ENCODE measurements at regions not wholly inside any gene's neighbourhood (a gene's known extent, or its start where the extent isn't known, plus 50 kb on each side); places are given as distances from the start of the nearest gene placed in this dataset.

GRCh38 chr5:143970159-143970558, 158.2 kb downstream of the HMHB1 start:
- H4K5ac ChIP-seq (ENCODE audit: insufficient read length, low read depth, low read length) = no peak overlapping the region
- H3K27ac ChIP-seq (ENCODE audit: insufficient read length, low read depth, low read length) = no peak overlapping the region
- H3K56ac ChIP-seq (ENCODE audit: insufficient read length, low read depth, low read length) = no peak overlapping the region
- no peak overlapping the region for H4K91ac ChIP-seq (ENCODE audit: insufficient read length, low read depth, low read length)
- no peaks in the 10 kb centered on the region for H3K36me3 Mint-ChIP-seq (ENCODE audit: insufficient read depth in 1 of 3, low read depth in 3 of 3)
- no peaks in the 10 kb centered on the region for H3K23me2 ChIP-seq (ENCODE audit: insufficient read length, low read depth, low read length, poor library complexity, severe bottlenecking)
- no peaks in the 10 kb centered on the region; a peak in 2 of 5 replicates for H3K9me3 Mint-ChIP-seq
- H3K23ac ChIP-seq (ENCODE audit: insufficient read length, low read depth, low read length) = no peak overlapping the region
- H3K4me3 Mint-ChIP-seq = no peak overlapping the region
- H3T11ph ChIP-seq (ENCODE audit: low read length) = no peak overlapping the region
- no peak overlapping the region for H2BK5ac ChIP-seq (ENCODE audit: insufficient read length, low read length)
- H3K79me2 ChIP-seq (ENCODE audit: insufficient read depth, low read length) = no peaks in the 10 kb centered on the region
- H3K4me2 ChIP-seq (ENCODE audit: insufficient read depth, insufficient read length, low read length) = no peak overlapping the region
- no peaks in the 10 kb centered on the region for H4K20me1 ChIP-seq (ENCODE audit: control insufficient read depth, insufficient read depth, insufficient read length)
- H3K4ac ChIP-seq (ENCODE audit: low read depth, low read length) = no peak overlapping the region
- H2BK20ac ChIP-seq (ENCODE audit: low read depth, low read length, poor library complexity, severe bottlenecking) = no peak overlapping the region
- H3K18ac ChIP-seq (ENCODE audit: insufficient read length, low read depth, low read length) = no peak overlapping the region
- no CpG with 5 or more reads among the region's 3 CpGs for WGBS (ENCODE audit: extremely low coverage, insufficient read length, low lambda C conversion rate)
- no peak overlapping the region for H3K14ac ChIP-seq (ENCODE audit: insufficient read depth, low read length)
- no peak overlapping the region for H2AK5ac ChIP-seq (ENCODE audit: insufficient read length, low read length)
- H2BK120ac ChIP-seq (ENCODE audit: low read depth, low read length, poor library complexity, severe bottlenecking) = no peak overlapping the region
- H4K8ac ChIP-seq (replicated peaks; ENCODE audit: insufficient read length, low read depth, low read length) = no peak overlapping the region
- no peak overlapping the region for H2BK15ac ChIP-seq (ENCODE audit: low read depth, low read length)
- H3K4me1 Mint-ChIP-seq = peaks cover 0 to 7% of the 10 kb centered on the region in 2 experiments; a peak in 1 of 4 replicates
- no peaks in the 10 kb centered on the region for H3K27me3 ChIP-seq (ENCODE audit: insufficient read depth, low read length)
- TF ChIP-seq, protein P1, sequence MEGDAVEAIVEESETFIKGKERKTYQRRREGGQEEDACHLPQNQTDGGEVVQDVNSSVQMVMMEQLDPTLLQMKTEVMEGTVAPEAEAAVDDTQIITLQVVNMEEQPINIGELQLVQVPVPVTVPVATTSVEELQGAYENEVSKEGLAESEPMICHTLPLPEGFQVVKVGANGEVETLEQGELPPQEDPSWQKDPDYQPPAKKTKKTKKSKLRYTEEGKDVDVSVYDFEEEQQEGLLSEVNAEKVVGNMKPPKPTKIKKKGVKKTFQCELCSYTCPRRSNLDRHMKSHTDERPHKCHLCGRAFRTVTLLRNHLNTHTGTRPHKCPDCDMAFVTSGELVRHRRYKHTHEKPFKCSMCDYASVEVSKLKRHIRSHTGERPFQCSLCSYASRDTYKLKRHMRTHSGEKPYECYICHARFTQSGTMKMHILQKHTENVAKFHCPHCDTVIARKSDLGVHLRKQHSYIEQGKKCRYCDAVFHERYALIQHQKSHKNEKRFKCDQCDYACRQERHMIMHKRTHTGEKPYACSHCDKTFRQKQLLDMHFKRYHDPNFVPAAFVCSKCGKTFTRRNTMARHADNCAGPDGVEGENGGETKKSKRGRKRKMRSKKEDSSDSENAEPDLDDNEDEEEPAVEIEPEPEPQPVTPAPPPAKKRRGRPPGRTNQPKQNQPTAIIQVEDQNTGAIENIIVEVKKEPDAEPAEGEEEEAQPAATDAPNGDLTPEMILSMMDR (conservative IDR thresholded peaks at IDR 0.05) = no peak
- no peak overlapping the region for H3K27ac Mint-ChIP-seq
- H3K9ac ChIP-seq (ENCODE audit: extremely low read depth, insufficient read length, low read length) = no peak overlapping the region
- DNase-seq = no peak
- no peak overlapping the region for H2AFZ ChIP-seq (ENCODE audit: low read length)
- H3K4me1 ChIP-seq (ENCODE audit: insufficient read depth, low read length) = no peaks in the 10 kb centered on the region; the same call in 1 of the 2 replicates
- no peaks in the 10 kb centered on the region for H3K9me3 ChIP-seq (ENCODE audit: control insufficient read depth, low read depth, low read length)
- H2BK12ac ChIP-seq (ENCODE audit: insufficient read length, low read depth, low read length) = no peak overlapping the region
- no peaks in the 10 kb centered on the region; the same call in 1 of the 2 replicates for H3K27me3 Mint-ChIP-seq (ENCODE audit: low read depth)
- no peaks in the 10 kb centered on the region for H3K79me1 ChIP-seq (ENCODE audit: insufficient read depth, low read depth, low read length, poor library complexity, severe bottlenecking)
